CD14-positive monocyte (primary cell): ENCODE measurements at regions not wholly inside any gene's neighbourhood (a gene's known extent, or its start where the extent isn't known, plus 50 kb on each side); places are given as distances from the start of the nearest gene placed in this dataset.

ENCODE experiments used
- DNase-seq, 3 donors: peaks; one replicate each; pipeline ENCODE4 v3.0.0-alpha.2; 2011 to 2022
- H2AFZ ChIP-seq: 2 replicates; pipeline ENCODE4 v1.6.0; 2012; ENCODE audit warnings: mild to moderate bottlenecking, low read depth, low read length, inconsistent platforms; ENCODE audit not compliant: insufficient read depth, poor library complexity, severe bottlenecking
- H3K27ac ChIP-seq, 2 donors: 1 replicate in 1 of 2; 2 replicates in 1 of 2; pipeline ENCODE4 v1.5.1; 2012 to 2013; ENCODE audit warnings: low read length in 2 of 2, control low read depth in 1 of 2, inconsistent platforms in 1 of 2, low read depth in 1 of 2, mild to moderate bottlenecking in 1 of 2
- H3K27me3 ChIP-seq, 2 donors: one replicate each; pipeline versions ENCODE4 v1.6.0 to v1.6.1; 2011 to 2013; ENCODE audit warnings: low read length in 2 of 2; ENCODE audit not compliant: control insufficient read depth in 2 of 2, insufficient read depth in 2 of 2
- H3K36me3 ChIP-seq, 2 donors: replicated peaks in 1 of 2; 1 replicate in 1 of 2; 2 replicates in 1 of 2; pipeline versions ENCODE4 v1.5.1 to v1.6.1; 2012 to 2013; ENCODE audit warnings: low read length in 2 of 2, control low read depth in 1 of 2, inconsistent platforms in 1 of 2, mild to moderate bottlenecking in 1 of 2; ENCODE audit not compliant: insufficient read depth in 2 of 2, control insufficient read depth in 1 of 2
- H3K4me1 ChIP-seq, 2 donors: 1 replicate in 1 of 2; 2 replicates in 1 of 2; pipeline versions ENCODE4 v1.5.1 to v1.6.1; 2012 to 2013; ENCODE audit warnings: low read length in 2 of 2, control low read depth in 1 of 2, inconsistent platforms in 1 of 2, mild to moderate bottlenecking in 1 of 2, moderate library complexity in 1 of 2; ENCODE audit not compliant: insufficient read depth in 2 of 2, control insufficient read depth in 1 of 2
- H3K4me2 ChIP-seq: replicated peaks from 2 replicates; pipeline ENCODE3; 2012; ENCODE audit warnings: low read length, moderate library complexity, mild to moderate bottlenecking; ENCODE audit not compliant: poor library complexity, severe bottlenecking; ENCODE audit errors: extremely low read depth
- H3K4me3 ChIP-seq, 3 experiments: fragments of 200-600 bp in 1 of 3; sonication (generic) in 1 of 3; replicated peaks in 1 of 3; 1 replicate in 2 of 3; 2 replicates in 1 of 3; pipeline ENCODE4 v1.5.1; 2011 to 2013; ENCODE audit warnings: low read length in 3 of 3, mild to moderate bottlenecking in 3 of 3, control low read depth in 2 of 3, low read depth in 2 of 3, inconsistent platforms in 1 of 3, moderate library complexity in 1 of 3
- H3K79me2 ChIP-seq: 2 replicates; pipeline ENCODE4 v1.6.0; 2012; ENCODE audit warnings: mild to moderate bottlenecking, control low read depth, inconsistent platforms, low read length, moderate library complexity; ENCODE audit not compliant: insufficient read depth
- H3K9ac ChIP-seq: 2 replicates; pipeline ENCODE4 v1.6.0; 2017; ENCODE audit warnings: low read length, mild to moderate bottlenecking; ENCODE audit not compliant: insufficient read depth, poor library complexity, severe bottlenecking
- H3K9me3 ChIP-seq, 2 donors: replicated peaks in 1 of 2; 1 replicate in 1 of 2; 2 replicates in 1 of 2; pipeline versions ENCODE4 v1.5.1 to v1.6.1; 2012 to 2013; ENCODE audit warnings: low read length in 2 of 2, control low read depth in 1 of 2; ENCODE audit not compliant: control insufficient read depth in 1 of 2, insufficient read depth in 1 of 2
- H4K20me1 ChIP-seq: 2 replicates; pipeline ENCODE4 v1.6.0; 2012; ENCODE audit warnings: mild to moderate bottlenecking, low read length, control low read depth, moderate library complexity; ENCODE audit not compliant: insufficient read depth
- H3K27ac Mint-ChIP-seq, 7 donors: one replicate each; pipeline ENCODE4 v1.8.0; 2020; ENCODE audit warnings: mild to moderate bottlenecking in 7 of 7, mixed read lengths in 7 of 7, moderate library complexity in 6 of 7, inconsistent platforms in 2 of 7
- H3K27me3 Mint-ChIP-seq, 3 donors: one replicate each; pipeline ENCODE4 v1.8.0; 2021 to 2022; ENCODE audit warnings: low read depth in 3 of 3, mild to moderate bottlenecking in 3 of 3, mixed read lengths in 3 of 3, moderate library complexity in 3 of 3, inconsistent platforms in 1 of 3
- H3K36me3 Mint-ChIP-seq, 2 donors: one replicate each; pipeline ENCODE4 v1.8.0; 2020; ENCODE audit warnings: mixed read lengths in 2 of 2, inconsistent platforms in 1 of 2, mild to moderate bottlenecking in 1 of 2
- H3K4me1 Mint-ChIP-seq: one replicate; pipeline ENCODE4 v1.8.0; 2020; ENCODE audit warnings: mild to moderate bottlenecking, mixed read lengths
- H3K4me3 Mint-ChIP-seq, 2 donors: one replicate each; pipeline ENCODE4 v1.8.0; 2020; ENCODE audit warnings: mild to moderate bottlenecking in 2 of 2, mixed read lengths in 2 of 2, moderate library complexity in 1 of 2
- H3K9me3 Mint-ChIP-seq, 7 donors: one replicate each; pipeline ENCODE4 v1.8.0; 2020 to 2022; ENCODE audit warnings: mixed read lengths in 7 of 7, mild to moderate bottlenecking in 6 of 7, moderate library complexity in 6 of 7, inconsistent platforms in 2 of 7
- WGBS: methylation state at CpG from one replicate; pipeline ENCODE4 v1.1.5; 2013; ENCODE audit warnings: missing lambda C conversion rate; ENCODE audit not compliant: insufficient coverage; 5-methylcytosine and 5-hydroxymethylcytosine counted together
- intact Hi-C, 2 donors: fragments of 100-400 bp; cut with micrococcal nuclease; formaldehyde crosslinking; loops; one replicate each; pipeline versions ENCODE4 v1.15.0 to v1.15.1; 2023
- TF ChIP-seq, protein P1 (sequence below): fragments of 200-600 bp; IDR thresholded peaks from one replicate; pipeline ENCODE4 v1.8.0; 2022; ENCODE audit warnings: antibody characterized with exemption, mild to moderate bottlenecking

GRCh38 chr5:74113927-74114326 is 487.9 kb downstream of the ARHGEF28 start:
- Histone ChIP-seq H3K4me1 (no peaks in the 10 kb centered on the region), H2AFZ (no peak overlapping the region), H3K4me3 (no peak overlapping the region), H4K20me1 (no peaks in the 10 kb centered on the region), H3K36me3 (no peaks in the 10 kb centered on the region), H3K9me3 (peaks cover 0 to 3% of the 10 kb centered on the region in 2 donors), H3K4me2 (no peak overlapping the region), H3K79me2 (no peaks in the 10 kb centered on the region), H3K9ac (no peak overlapping the region), H3K27me3 (no peaks in the 10 kb centered on the region), H3K27ac (no peak overlapping the region)
- intact Hi-C loops, result no loop called here
- WGBS, result no CpG with 5 or more reads among the region's 2 CpGs
- Mint-ChIP-seq H3K27me3 (peaks cover 0 to 2% (median 0%) of the 10 kb centered on the region in 3 donors), H3K4me1 (no peaks in the 10 kb centered on the region), H3K9me3 (peaks cover 0 to 3% (median 0%) of the 10 kb centered on the region in 7 donors), H3K36me3 (no peaks in the 10 kb centered on the region), H3K27ac (no peak overlapping the region), H3K4me3 (no peak overlapping the region)
- TF ChIP-seq, protein P1, sequence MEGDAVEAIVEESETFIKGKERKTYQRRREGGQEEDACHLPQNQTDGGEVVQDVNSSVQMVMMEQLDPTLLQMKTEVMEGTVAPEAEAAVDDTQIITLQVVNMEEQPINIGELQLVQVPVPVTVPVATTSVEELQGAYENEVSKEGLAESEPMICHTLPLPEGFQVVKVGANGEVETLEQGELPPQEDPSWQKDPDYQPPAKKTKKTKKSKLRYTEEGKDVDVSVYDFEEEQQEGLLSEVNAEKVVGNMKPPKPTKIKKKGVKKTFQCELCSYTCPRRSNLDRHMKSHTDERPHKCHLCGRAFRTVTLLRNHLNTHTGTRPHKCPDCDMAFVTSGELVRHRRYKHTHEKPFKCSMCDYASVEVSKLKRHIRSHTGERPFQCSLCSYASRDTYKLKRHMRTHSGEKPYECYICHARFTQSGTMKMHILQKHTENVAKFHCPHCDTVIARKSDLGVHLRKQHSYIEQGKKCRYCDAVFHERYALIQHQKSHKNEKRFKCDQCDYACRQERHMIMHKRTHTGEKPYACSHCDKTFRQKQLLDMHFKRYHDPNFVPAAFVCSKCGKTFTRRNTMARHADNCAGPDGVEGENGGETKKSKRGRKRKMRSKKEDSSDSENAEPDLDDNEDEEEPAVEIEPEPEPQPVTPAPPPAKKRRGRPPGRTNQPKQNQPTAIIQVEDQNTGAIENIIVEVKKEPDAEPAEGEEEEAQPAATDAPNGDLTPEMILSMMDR, result no peak
- DNase-seq, result no peak

DNA sequence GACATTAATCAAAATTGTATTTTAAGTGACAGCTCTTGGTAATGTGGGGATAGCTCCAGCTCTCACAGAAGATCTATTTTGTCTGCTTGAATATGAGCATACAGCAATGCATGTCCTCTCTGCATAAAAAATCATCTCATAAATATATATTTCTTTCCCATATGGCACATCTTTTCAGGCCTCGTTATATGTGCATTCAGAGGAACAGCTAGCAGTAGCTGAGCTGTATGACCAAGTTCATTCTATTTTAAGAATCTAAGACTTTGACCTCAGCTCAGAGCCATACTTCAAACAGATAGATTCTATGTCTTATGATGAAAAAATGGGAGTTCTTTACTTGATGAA is 487.2 kb downstream of the ARHGEF28 start:
- Histone ChIP-seq H3K9ac (no peak overlapping the region), H3K27me3 (no peaks in the 10 kb centered on the region), H4K20me1 (no peaks in the 10 kb centered on the region), H3K36me3 (no peaks in the 10 kb centered on the region), H2AFZ (no peak overlapping the region), H3K4me1 (no peaks in the 10 kb centered on the region), H3K79me2 (no peaks in the 10 kb centered on the region), H3K9me3 (no peaks in the 10 kb centered on the region), H3K4me3 (no peak overlapping the region), H3K27ac (no peak overlapping the region), H3K4me2 (no peak overlapping the region)
- intact Hi-C loops, result no loop called here
- WGBS, result no CpG with 5 or more reads among the region's 1 CpG
- peaks cover 0 to 3% (median 0%) of the 10 kb centered on the region in 7 donors for H3K9me3 Mint-ChIP-seq
- TF ChIP-seq, protein P1, result no peak
- H3K36me3 Mint-ChIP-seq, result no peaks in the 10 kb centered on the region
- no peaks in the 10 kb centered on the region for H3K4me1 Mint-ChIP-seq
- H3K27me3 Mint-ChIP-seq, result peaks cover 0 to 2% (median 0%) of the 10 kb centered on the region in 3 donors
- H3K4me3 Mint-ChIP-seq, result no peak overlapping the region
- DNase-seq, result no peak
- H3K27ac Mint-ChIP-seq, result no peak overlapping the region
